Astrocyte (in vitro differentiated cells and primary cell): ENCODE measurements at regions not wholly inside any gene's neighbourhood (a gene's known extent, or its start where the extent isn't known, plus 50 kb on each side); places are given as distances from the start of the nearest gene placed in this dataset.
A peak's percentile ranks its signal among the peaks of the same experiment; 100 is the strongest.

Source experiments
- DNase-seq: peaks from one replicate; pipeline ENCODE4 v3.0.0-alpha.2; 2010; ENCODE audit warnings: low read depth
- FAIRE-seq: peaks from 2 replicates; lab custom pipeline; 2011; peaks lifted over from hg19 to GRCh38; lab: Jason Lieb, UNC
- H2AFZ ChIP-seq: 2 replicates; pipeline ENCODE4 v1.6.0; 2012; ENCODE audit warnings: low read depth, low read length, inconsistent platforms
- H3K27ac ChIP-seq: 2 replicates; pipeline ENCODE4 v1.5.1; 2011; ENCODE audit warnings: low read depth, low read length, inconsistent platforms
- H3K27me3 ChIP-seq: 2 replicates; pipeline ENCODE4 v1.6.0; 2011; ENCODE audit warnings: low read length, inconsistent platforms; ENCODE audit not compliant: insufficient read depth
- H3K36me3 ChIP-seq: 2 replicates; pipeline ENCODE4 v1.5.1; 2011; ENCODE audit warnings: low read length, inconsistent platforms; ENCODE audit not compliant: insufficient read depth
- H3K4me1 ChIP-seq: 2 replicates; pipeline ENCODE4 v1.5.1; 2011; ENCODE audit warnings: low read length, inconsistent platforms; ENCODE audit not compliant: insufficient read depth
- H3K4me2 ChIP-seq: 2 replicates; pipeline ENCODE4 v1.6.0; 2012; ENCODE audit warnings: low read length, inconsistent platforms
- H3K4me3 ChIP-seq: 2 replicates; pipeline ENCODE4 v1.5.1; 2011; ENCODE audit warnings: low read depth, mild to moderate bottlenecking, low read length, inconsistent platforms; ENCODE audit not compliant: insufficient read depth
- H3K79me2 ChIP-seq: 2 replicates; pipeline ENCODE4 v1.6.0; 2012; ENCODE audit warnings: mild to moderate bottlenecking, low read length, inconsistent platforms; ENCODE audit not compliant: insufficient read depth
- H3K9ac ChIP-seq: 2 replicates; pipeline ENCODE4 v1.6.0; 2012; ENCODE audit warnings: mild to moderate bottlenecking, low read length, inconsistent platforms
- H3K9me3 ChIP-seq: 2 replicates; pipeline ENCODE4 v1.5.1; 2012; ENCODE audit warnings: low read depth, mild to moderate bottlenecking, low read length, inconsistent platforms; ENCODE audit not compliant: insufficient read depth
- H4K20me1 ChIP-seq: 2 replicates; pipeline ENCODE4 v1.6.0; 2012; ENCODE audit warnings: low read length, inconsistent platforms; ENCODE audit not compliant: insufficient read depth
- H3K27ac Mint-ChIP-seq: one replicate; pipeline ENCODE4 v1.8.0; 2021; ENCODE audit warnings: mild to moderate bottlenecking, mixed read lengths; ENCODE audit not compliant: unreplicated experiment
- H3K27me3 Mint-ChIP-seq: one replicate; pipeline ENCODE4 v1.8.0; 2021; ENCODE audit warnings: low read depth, mixed read lengths; ENCODE audit not compliant: unreplicated experiment
- H3K36me3 Mint-ChIP-seq: one replicate; pipeline ENCODE4 v1.8.0; 2021; ENCODE audit warnings: low read depth, mixed read lengths; ENCODE audit not compliant: unreplicated experiment
- H3K4me1 Mint-ChIP-seq: one replicate; pipeline ENCODE4 v1.8.0; 2021; ENCODE audit warnings: low read depth, mixed read lengths; ENCODE audit not compliant: unreplicated experiment
- H3K4me3 Mint-ChIP-seq: one replicate; pipeline ENCODE4 v1.8.0; 2021; ENCODE audit warnings: mild to moderate bottlenecking, moderate library complexity, mixed read lengths; ENCODE audit not compliant: unreplicated experiment
- H3K9me3 Mint-ChIP-seq: one replicate; pipeline ENCODE4 v1.8.0; 2021; ENCODE audit warnings: mild to moderate bottlenecking, mixed read lengths; ENCODE audit not compliant: unreplicated experiment
- CTCF ChIP-seq: IDR thresholded peaks from 2 replicates; pipeline ENCODE4 v1.5.1; 2011; ENCODE audit warnings: low read depth, mild to moderate bottlenecking, inconsistent platforms, low read length, moderate library complexity; ENCODE audit not compliant: insufficient read depth
- EZH2 ChIP-seq: IDR thresholded peaks from 2 replicates; pipeline ENCODE4 v1.6.1; 2012; ENCODE audit warnings: mild to moderate bottlenecking, low read length, inconsistent platforms; ENCODE audit not compliant: insufficient read depth

- Histone ChIP-seq H2AFZ (no peak overlapping the region), H3K36me3 (no peaks in the 10 kb centered on the region), H3K4me3 (no peak overlapping the region), H3K4me2 (no peak overlapping the region), H3K4me1 (no peaks in the 10 kb centered on the region), H3K9me3 (no peaks in the 10 kb centered on the region), H3K79me2 (no peaks in the 10 kb centered on the region), H3K9ac (no peak overlapping the region), H4K20me1 (no peaks in the 10 kb centered on the region), H3K27me3 (no peaks in the 10 kb centered on the region), H3K27ac (no peak overlapping the region)
- TF ChIP-seq EZH2 (no peak), CTCF (no peak)
- H3K4me3 Mint-ChIP-seq = no peak overlapping the region
- peak; percentile 56 for DNase-seq
- no peak for FAIRE-seq
- H3K4me1 Mint-ChIP-seq = peaks cover 8% of the 10 kb centered on the region
- no peaks in the 10 kb centered on the region for H3K27me3 Mint-ChIP-seq
- H3K36me3 Mint-ChIP-seq = no peaks in the 10 kb centered on the region
- H3K9me3 Mint-ChIP-seq = no peaks in the 10 kb centered on the region
- H3K27ac Mint-ChIP-seq = no peak overlapping the region
Measured at GRCh38 chr3:152058856-152059255, 185.4 kb downstream of the SUCNR1 start.

- Histone ChIP-seq H3K36me3 (no peaks in the 10 kb centered on the region), H3K4me1 (no peaks in the 10 kb centered on the region), H3K27me3 (no peaks in the 10 kb centered on the region), H3K4me3 (no peak overlapping the region), H3K27ac (no peak overlapping the region), H3K9ac (no peak overlapping the region), H3K9me3 (no peaks in the 10 kb centered on the region), H3K79me2 (no peaks in the 10 kb centered on the region), H2AFZ (no peak overlapping the region), H4K20me1 (no peaks in the 10 kb centered on the region), H3K4me2 (no peak overlapping the region)
- Mint-ChIP-seq H3K4me1 (peaks cover 8% of the 10 kb centered on the region), H3K9me3 (no peaks in the 10 kb centered on the region), H3K27ac (no peak overlapping the region), H3K27me3 (no peaks in the 10 kb centered on the region), H3K36me3 (no peaks in the 10 kb centered on the region), H3K4me3 (no peak overlapping the region)
- no peak for TF ChIP-seq EZH2
- no peak for TF ChIP-seq CTCF
- FAIRE-seq = no peak
- DNase-seq = no peak
Measured at GRCh38 chr3:152060701-152061100, 187.3 kb downstream of the SUCNR1 start.

- TF ChIP-seq CTCF (no peak), EZH2 (no peak)
Measured at GRCh38 chr3:152061296-152061695, 187.9 kb downstream of the SUCNR1 start.

More at GRCh38 chr3:152061296-152061695, 187.9 kb downstream of the SUCNR1 start:
- H3K9me3 ChIP-seq = no peaks in the 10 kb centered on the region
- H3K27me3 ChIP-seq = no peaks in the 10 kb centered on the region
- H3K79me2 ChIP-seq = no peaks in the 10 kb centered on the region
- no peak overlapping the region for H2AFZ ChIP-seq
- no peaks in the 10 kb centered on the region for H3K4me1 ChIP-seq
- Mint-ChIP-seq H3K27me3 (no peaks in the 10 kb centered on the region), H3K36me3 (no peaks in the 10 kb centered on the region), H3K9me3 (no peaks in the 10 kb centered on the region), H3K4me1 (peaks cover 8% of the 10 kb centered on the region), H3K27ac (no peak overlapping the region), H3K4me3 (no peak overlapping the region)
- no peak for FAIRE-seq
- H4K20me1 ChIP-seq = no peaks in the 10 kb centered on the region
- no peak for DNase-seq
- H3K36me3 ChIP-seq = no peaks in the 10 kb centered on the region
- H3K4me3 ChIP-seq = no peak overlapping the region
- H3K9ac ChIP-seq = no peak overlapping the region
- H3K4me2 ChIP-seq = no peak overlapping the region
- no peak overlapping the region for H3K27ac ChIP-seq
